Suprapubic skin (tissue), 4 donors: ENCODE measurements at regions not wholly inside any gene's neighbourhood (a gene's known extent, or its start where the extent isn't known, plus 50 kb on each side); places are given as distances from the start of the nearest gene placed in this dataset.
"Not testable (repeated sequence)": the region's sequence is repeated elsewhere in the genome, so short reads cannot be mapped to it uniquely, and the experiment has no call there.

Experiments used
- POLR2A ChIP-seq, 2 donors: fragments of 450-650 bp; IDR thresholded peaks; one replicate each; pipeline ENCODE4 v1.6.1; 2017; ENCODE audit warnings: antibody characterized with exemption in 2 of 2, mild to moderate bottlenecking in 2 of 2, moderate library complexity in 2 of 2
- POLR2AphosphoS5 ChIP-seq, 3 donors: sonication (generic); formaldehyde crosslinking; IDR thresholded peaks; one replicate each; pipeline ENCODE4 v1.6.1; 2017; ENCODE audit warnings: antibody characterized with exemption in 3 of 3
- TF ChIP-seq, protein P1 (sequence below), 2 donors: fragments of 200-600 bp in 1 of 2; fragments of 450-650 bp in 1 of 2; sonication (generic) in 1 of 2; IDR thresholded peaks; one replicate each; pipeline ENCODE4 v1.5.1; 2016 to 2019; ENCODE audit warnings: antibody characterized with exemption in 2 of 2, mild to moderate bottlenecking in 1 of 2, moderate library complexity in 1 of 2

DNA sequence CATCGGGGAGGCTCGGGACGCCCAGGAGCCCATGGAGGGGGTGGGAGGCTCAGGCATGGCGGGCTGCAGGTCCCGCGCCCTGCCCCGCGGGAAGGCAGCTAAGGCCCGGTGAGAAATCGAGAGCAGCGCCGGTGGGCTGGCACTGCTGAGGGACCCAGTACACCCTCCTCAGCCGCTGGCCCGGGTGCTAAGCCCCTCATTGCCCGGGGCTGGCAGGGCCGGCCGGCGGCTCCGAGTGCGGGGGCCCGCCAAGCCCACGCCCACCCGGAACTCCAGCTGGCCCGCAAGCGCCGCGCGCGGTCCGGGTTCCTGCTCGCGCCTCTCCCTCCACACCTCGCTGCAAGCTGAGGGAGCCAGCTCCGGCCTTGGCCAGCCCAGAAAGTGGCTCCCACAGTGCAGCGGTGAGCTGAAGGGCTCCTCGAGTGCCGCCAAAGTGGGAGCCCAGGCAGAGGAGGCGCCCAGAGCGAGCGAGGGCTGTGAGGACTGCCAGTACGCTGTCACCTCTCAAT is 195.0 kb upstream of the PIK3R1 start:
- TF ChIP-seq, protein P1, sequence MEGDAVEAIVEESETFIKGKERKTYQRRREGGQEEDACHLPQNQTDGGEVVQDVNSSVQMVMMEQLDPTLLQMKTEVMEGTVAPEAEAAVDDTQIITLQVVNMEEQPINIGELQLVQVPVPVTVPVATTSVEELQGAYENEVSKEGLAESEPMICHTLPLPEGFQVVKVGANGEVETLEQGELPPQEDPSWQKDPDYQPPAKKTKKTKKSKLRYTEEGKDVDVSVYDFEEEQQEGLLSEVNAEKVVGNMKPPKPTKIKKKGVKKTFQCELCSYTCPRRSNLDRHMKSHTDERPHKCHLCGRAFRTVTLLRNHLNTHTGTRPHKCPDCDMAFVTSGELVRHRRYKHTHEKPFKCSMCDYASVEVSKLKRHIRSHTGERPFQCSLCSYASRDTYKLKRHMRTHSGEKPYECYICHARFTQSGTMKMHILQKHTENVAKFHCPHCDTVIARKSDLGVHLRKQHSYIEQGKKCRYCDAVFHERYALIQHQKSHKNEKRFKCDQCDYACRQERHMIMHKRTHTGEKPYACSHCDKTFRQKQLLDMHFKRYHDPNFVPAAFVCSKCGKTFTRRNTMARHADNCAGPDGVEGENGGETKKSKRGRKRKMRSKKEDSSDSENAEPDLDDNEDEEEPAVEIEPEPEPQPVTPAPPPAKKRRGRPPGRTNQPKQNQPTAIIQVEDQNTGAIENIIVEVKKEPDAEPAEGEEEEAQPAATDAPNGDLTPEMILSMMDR (IDR thresholded peaks at IDR 0.05): not testable (repeated sequence)
- not testable (repeated sequence) for TF ChIP-seq POLR2A, POLR2AphosphoS5 (IDR thresholded peaks at IDR 0.05)
